ENCODE measurements at regions not wholly inside any gene's neighbourhood (a gene's known extent, or its start where the extent isn't known, plus 50 kb on each side); places are given as distances from the start of the nearest gene placed in this dataset.

DNA sequence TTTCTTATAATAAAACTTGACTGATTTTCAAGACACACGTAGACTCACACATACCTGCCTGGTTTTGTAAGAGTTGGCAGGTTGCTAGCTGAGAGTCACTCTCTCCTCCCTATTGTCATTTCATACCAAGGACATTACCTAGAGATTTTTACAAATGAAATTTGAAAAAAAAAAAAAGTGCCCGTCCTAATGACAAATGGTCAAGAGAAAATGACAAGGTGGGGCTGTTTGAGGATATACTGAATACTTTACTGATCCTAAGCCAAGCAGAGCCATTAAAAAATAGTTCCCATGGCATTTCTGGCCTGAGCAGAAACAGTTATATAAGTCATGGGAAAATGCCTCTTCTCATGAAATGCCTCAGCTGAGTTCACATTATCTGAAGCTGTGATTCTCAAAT, 150.2 kb downstream of the DYRK2 start:
- DNase-seq (ENCODE audit: low spot score): no peak
- in situ Hi-C loops (cut with MboI; ENCODE audit: low pct_unique_long_range_greater_than_20kb, low sequenced_read_pairs, unreplicated experiment): no loop called here
- TF ChIP-seq, protein P1, sequence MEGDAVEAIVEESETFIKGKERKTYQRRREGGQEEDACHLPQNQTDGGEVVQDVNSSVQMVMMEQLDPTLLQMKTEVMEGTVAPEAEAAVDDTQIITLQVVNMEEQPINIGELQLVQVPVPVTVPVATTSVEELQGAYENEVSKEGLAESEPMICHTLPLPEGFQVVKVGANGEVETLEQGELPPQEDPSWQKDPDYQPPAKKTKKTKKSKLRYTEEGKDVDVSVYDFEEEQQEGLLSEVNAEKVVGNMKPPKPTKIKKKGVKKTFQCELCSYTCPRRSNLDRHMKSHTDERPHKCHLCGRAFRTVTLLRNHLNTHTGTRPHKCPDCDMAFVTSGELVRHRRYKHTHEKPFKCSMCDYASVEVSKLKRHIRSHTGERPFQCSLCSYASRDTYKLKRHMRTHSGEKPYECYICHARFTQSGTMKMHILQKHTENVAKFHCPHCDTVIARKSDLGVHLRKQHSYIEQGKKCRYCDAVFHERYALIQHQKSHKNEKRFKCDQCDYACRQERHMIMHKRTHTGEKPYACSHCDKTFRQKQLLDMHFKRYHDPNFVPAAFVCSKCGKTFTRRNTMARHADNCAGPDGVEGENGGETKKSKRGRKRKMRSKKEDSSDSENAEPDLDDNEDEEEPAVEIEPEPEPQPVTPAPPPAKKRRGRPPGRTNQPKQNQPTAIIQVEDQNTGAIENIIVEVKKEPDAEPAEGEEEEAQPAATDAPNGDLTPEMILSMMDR (IDR thresholded peaks at IDR 0.05; ENCODE audit: extremely low read depth, insufficient read depth, missing control alignments): no peak

GRCh38 chr12:67802731-67803130, 154.2 kb downstream of the DYRK2 start:
- DNase-seq (ENCODE audit: low spot score): no peak
- in situ Hi-C loops (cut with MboI; ENCODE audit: low pct_unique_long_range_greater_than_20kb, low sequenced_read_pairs, unreplicated experiment): no loop called here

DNA sequence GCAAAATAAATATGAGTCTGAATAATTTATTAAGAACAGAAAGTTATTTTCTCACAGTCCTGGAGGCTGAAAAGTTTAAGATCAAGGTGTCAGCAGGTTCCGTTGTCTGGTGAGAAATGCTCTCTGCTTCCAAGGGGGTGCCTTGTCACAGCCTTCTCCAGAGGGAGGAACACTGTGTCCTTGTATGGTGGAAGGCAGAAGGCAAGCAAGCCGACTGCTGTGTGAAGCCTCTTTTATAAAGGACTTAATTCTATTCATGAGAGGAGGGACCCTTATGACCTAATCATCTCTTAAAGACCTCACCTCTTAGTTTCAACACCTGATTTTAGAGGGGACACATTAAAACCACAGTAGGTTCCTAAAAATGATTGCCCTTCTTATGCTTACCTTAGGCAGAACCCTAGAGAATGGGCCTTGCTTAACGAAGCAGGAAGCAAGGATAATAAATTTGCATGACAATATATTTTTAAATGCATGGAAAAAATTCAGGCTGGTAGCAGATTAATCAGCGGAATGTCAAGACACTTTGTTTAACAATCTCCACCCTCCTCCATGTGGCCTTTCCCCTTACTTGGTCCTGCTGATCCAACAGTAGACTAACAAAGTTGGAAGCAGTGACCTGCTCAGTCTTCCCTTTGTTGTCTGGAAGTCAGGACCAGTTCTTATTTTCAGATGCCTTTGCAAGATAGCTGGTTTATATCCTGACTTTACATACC, 154.9 kb downstream of the DYRK2 start:
- TF ChIP-seq, protein P1 (IDR thresholded peaks at IDR 0.05; ENCODE audit: extremely low read depth, insufficient read depth, missing control alignments): no peak
- DNase-seq (ENCODE audit: low spot score): no peak
- in situ Hi-C loops (cut with MboI; ENCODE audit: low pct_unique_long_range_greater_than_20kb, low sequenced_read_pairs, unreplicated experiment): no loop called here

More at GRCh38 chr12:67802731-67803130, 154.2 kb downstream of the DYRK2 start:
- TF ChIP-seq, protein P1 (IDR thresholded peaks at IDR 0.05; ENCODE audit: extremely low read depth, insufficient read depth, missing control alignments): no peak

GRCh38 chr12:67804168-67804567, 155.6 kb downstream of the DYRK2 start:
- TF ChIP-seq, protein P1 (IDR thresholded peaks at IDR 0.05; ENCODE audit: extremely low read depth, insufficient read depth, missing control alignments): no peak
- DNase-seq (ENCODE audit: low spot score): no peak
- in situ Hi-C loops (cut with MboI; ENCODE audit: low pct_unique_long_range_greater_than_20kb, low sequenced_read_pairs, unreplicated experiment): no loop called here

DNA sequence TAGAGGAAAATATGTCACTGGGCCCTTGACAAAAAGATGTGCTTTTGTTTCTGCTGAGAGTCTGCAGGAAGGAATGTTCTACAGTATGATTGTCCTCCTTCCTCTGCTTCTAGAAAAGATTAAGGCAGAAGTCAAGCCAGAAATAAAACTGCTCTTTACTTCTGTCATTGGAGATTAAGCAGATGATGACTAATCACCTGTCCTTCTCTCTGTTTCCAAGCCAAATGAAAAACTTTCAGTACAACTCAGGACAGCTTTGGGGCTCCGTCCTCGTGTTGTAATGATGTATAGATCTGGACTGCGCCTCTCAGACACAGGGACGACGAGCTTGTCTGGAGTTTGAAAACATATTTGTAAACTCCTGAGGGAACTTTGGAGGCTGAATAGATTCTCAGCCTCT, 159.3 kb downstream of the DYRK2 start:
- in situ Hi-C loops (cut with MboI; ENCODE audit: low pct_unique_long_range_greater_than_20kb, low sequenced_read_pairs, unreplicated experiment): no loop called here
- TF ChIP-seq, protein P1 (IDR thresholded peaks at IDR 0.05; ENCODE audit: extremely low read depth, insufficient read depth, missing control alignments): no peak
- DNase-seq (ENCODE audit: low spot score): no peak

DNA sequence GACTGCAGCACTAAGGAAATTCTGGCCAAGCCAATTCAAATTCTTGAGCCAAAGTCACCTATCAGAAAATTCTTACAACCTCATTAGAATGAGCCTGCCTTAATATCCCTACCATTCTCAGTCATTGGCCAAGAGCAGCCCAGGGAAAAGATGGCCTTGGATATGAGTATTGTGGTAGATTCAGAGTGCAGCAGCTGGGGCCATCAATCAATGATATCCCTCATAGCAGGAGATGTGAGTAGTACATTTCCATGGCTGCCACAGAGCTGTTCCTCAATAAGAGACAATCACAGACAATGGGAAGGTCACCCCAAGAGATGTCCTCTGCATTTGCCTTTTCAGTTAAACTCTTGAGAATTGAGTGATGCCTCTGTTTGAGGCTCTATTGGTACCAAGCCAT, 161.6 kb downstream of the DYRK2 start:
- no peak for DNase-seq (ENCODE audit: low spot score)
- TF ChIP-seq, protein P1 (IDR thresholded peaks at IDR 0.05; ENCODE audit: extremely low read depth, insufficient read depth, missing control alignments): no peak
- in situ Hi-C loops (cut with MboI; ENCODE audit: low pct_unique_long_range_greater_than_20kb, low sequenced_read_pairs, unreplicated experiment): no loop called here
